ENCODE measurements at regions not wholly inside any gene's neighbourhood (a gene's known extent, or its start where the extent isn't known, plus 50 kb on each side); places are given as distances from the start of the nearest gene placed in this dataset.

- no peak for TF ChIP-seq CTCF (IDR thresholded peaks at IDR 0.05)
- H2AFZ ChIP-seq (ENCODE audit: insufficient read depth, low read depth, low read length, poor library complexity, severe bottlenecking), result no peak overlapping the region
- H3K4me3 ChIP-seq (replicated peaks in 1 of 3; ENCODE audit: low read depth in 2 of 3, low read length in 3 of 3), result no peak overlapping the region
- Mint-ChIP-seq H3K4me1 (no peaks in the 10 kb centered on the region), H3K36me3 (no peaks in the 10 kb centered on the region), H3K27ac (no peak overlapping the region), H3K4me3 (no peak overlapping the region), H3K9me3 (peaks cover 3 to 24% (median 9%) of the 10 kb centered on the region in 7 donors), H3K27me3 (ENCODE audit: low read depth in 3 of 3) (no peaks in the 10 kb centered on the region)
- 0% methylated on average over 1 of the region's 2 CpGs for WGBS (ENCODE audit: insufficient coverage)
- H3K4me1 ChIP-seq (ENCODE audit: control insufficient read depth in 1 of 2, insufficient read depth in 2 of 2, low read length in 2 of 2), result no peaks in the 10 kb centered on the region
- peaks cover 4 to 14% of the 10 kb centered on the region in 2 donors for H3K9me3 ChIP-seq (replicated peaks in 1 of 2; ENCODE audit: control insufficient read depth in 1 of 2, insufficient read depth in 1 of 2, low read length in 2 of 2)
- no peak for DNase-seq
- H4K20me1 ChIP-seq (ENCODE audit: insufficient read depth, low read length), result no peaks in the 10 kb centered on the region
- no peaks in the 10 kb centered on the region for H3K79me2 ChIP-seq (ENCODE audit: insufficient read depth, low read length)
- no peak overlapping the region for H3K27ac ChIP-seq (ENCODE audit: low read depth in 1 of 2, low read length in 2 of 2)
- H3K36me3 ChIP-seq (replicated peaks in 1 of 2; ENCODE audit: control insufficient read depth in 1 of 2, insufficient read depth in 2 of 2, low read length in 2 of 2), result no peaks in the 10 kb centered on the region
- intact Hi-C loops (cut with micrococcal nuclease), result no loop called here
- no peak overlapping the region for H3K4me2 ChIP-seq (replicated peaks; ENCODE audit: extremely low read depth, low read length, poor library complexity, severe bottlenecking)
- no peaks in the 10 kb centered on the region for H3K27me3 ChIP-seq (ENCODE audit: control insufficient read depth in 2 of 2, insufficient read depth in 2 of 2, low read length in 2 of 2)
- H3K9ac ChIP-seq (ENCODE audit: insufficient read depth, low read length, poor library complexity, severe bottlenecking), result no peak overlapping the region
These were observed 460.4 kb downstream of the NXPH1 start for GRCh38 chr7:8893775-8894174.

- TF ChIP-seq CTCF (IDR thresholded peaks at IDR 0.05), result no peak
- H4K20me1 ChIP-seq (ENCODE audit: insufficient read depth, low read length), result no peaks in the 10 kb centered on the region
- no peak overlapping the region for H3K4me3 ChIP-seq (replicated peaks in 1 of 3; ENCODE audit: low read depth in 2 of 3, low read length in 3 of 3)
- H3K27ac ChIP-seq (ENCODE audit: low read depth in 1 of 2, low read length in 2 of 2), result no peak overlapping the region
- H3K4me2 ChIP-seq (replicated peaks; ENCODE audit: extremely low read depth, low read length, poor library complexity, severe bottlenecking), result no peak overlapping the region
- no peaks in the 10 kb centered on the region for H3K27me3 ChIP-seq (ENCODE audit: control insufficient read depth in 2 of 2, insufficient read depth in 2 of 2, low read length in 2 of 2)
- no peaks in the 10 kb centered on the region for H3K9me3 ChIP-seq (replicated peaks in 1 of 2; ENCODE audit: control insufficient read depth in 1 of 2, insufficient read depth in 1 of 2, low read length in 2 of 2)
- H3K27ac Mint-ChIP-seq, result no peak overlapping the region
- no peak overlapping the region for H3K9ac ChIP-seq (ENCODE audit: insufficient read depth, low read length, poor library complexity, severe bottlenecking)
- H3K4me3 Mint-ChIP-seq, result no peak overlapping the region
- H2AFZ ChIP-seq (ENCODE audit: insufficient read depth, low read depth, low read length, poor library complexity, severe bottlenecking), result no peak overlapping the region
- no peaks in the 10 kb centered on the region for H3K36me3 Mint-ChIP-seq
- no peaks in the 10 kb centered on the region for H3K36me3 ChIP-seq (replicated peaks in 1 of 2; ENCODE audit: control insufficient read depth in 1 of 2, insufficient read depth in 2 of 2, low read length in 2 of 2)
- no peaks in the 10 kb centered on the region for H3K79me2 ChIP-seq (ENCODE audit: insufficient read depth, low read length)
- intact Hi-C loops (cut with micrococcal nuclease), result no loop called here
- DNase-seq, result no peak
- WGBS (ENCODE audit: insufficient coverage), result no CpG with 5 or more reads among the region's 6 CpGs
- peaks cover 0 to 2% (median 0%) of the 10 kb centered on the region in 3 donors for H3K27me3 Mint-ChIP-seq (ENCODE audit: low read depth in 3 of 3)
- no peaks in the 10 kb centered on the region for H3K4me1 ChIP-seq (ENCODE audit: control insufficient read depth in 1 of 2, insufficient read depth in 2 of 2, low read length in 2 of 2)
- H3K4me1 Mint-ChIP-seq, result no peaks in the 10 kb centered on the region
- H3K9me3 Mint-ChIP-seq, result peaks cover 0 to 3% (median 0%) of the 10 kb centered on the region in 7 donors
These were observed 473.1 kb downstream of the NXPH1 start for GRCh38 chr7:8906396-8907075.
